Fibroblast of the conjunctiva (primary cell): ENCODE measurements at regions not wholly inside any gene's neighbourhood (a gene's known extent, or its start where the extent isn't known, plus 50 kb on each side); places are given as distances from the start of the nearest gene placed in this dataset.
"Not testable (repeated sequence)": the region's sequence is repeated elsewhere in the genome, so short reads cannot be mapped to it uniquely, and the experiment has no call there.

Source experiments
- DNase-seq: peaks from one replicate; pipeline ENCODE4 v3.0.0-alpha.2; 2010; ENCODE audit warnings: low read depth

- DNase-seq = peak; percentile 17
Measured at GRCh38 chr3:145704020-145704419, 457.0 kb downstream of the PLOD2 start.

- DNase-seq = not testable (repeated sequence)
Measured at GRCh38 chr3:145709779-145710178, 451.2 kb downstream of the PLOD2 start.

- peak; percentile 79 for DNase-seq
Measured at GRCh38 chr3:145716519-145716918, 444.5 kb downstream of the PLOD2 start.

- DNase-seq = no peak
Measured at GRCh38 chr3:145719114-145719513, 441.9 kb downstream of the PLOD2 start.

- no peak for DNase-seq
Measured at GRCh38 chr3:145721273-145721805, 439.6 kb downstream of the PLOD2 start.

GRCh38 chr3:145721815-145722214, 439.2 kb downstream of the PLOD2 start:
- no peak for DNase-seq

- no peak for DNase-seq
Measured at GRCh38 chr3:145727476-145727875, 433.5 kb downstream of the PLOD2 start.

GRCh38 chr3:145735631-145736030, 425.4 kb downstream of the PLOD2 start:
- DNase-seq = no peak

GRCh38 chr3:145737952-145738351, 423.0 kb downstream of the PLOD2 start:
- DNase-seq = no peak

- no peak for DNase-seq
Measured at GRCh38 chr3:145739926-145740325, 421.1 kb downstream of the PLOD2 start.

GRCh38 chr3:145750657-145751056, 410.3 kb downstream of the PLOD2 start:
- no peak for DNase-seq

- no peak for DNase-seq
Measured at GRCh38 chr3:145752576-145752975, 408.4 kb downstream of the PLOD2 start.

- DNase-seq = no peak
Measured at GRCh38 chr3:145754605-145755289, 406.2 kb downstream of the PLOD2 start.

GRCh38 chr3:145760036-145760435, 400.9 kb downstream of the PLOD2 start:
- no peak for DNase-seq

GRCh38 chr3:145767909-145768308, 393.1 kb downstream of the PLOD2 start:
- DNase-seq = no peak

GRCh38 chr3:145776782-145777408, 384.1 kb downstream of the PLOD2 start:
- peak; percentile 72 for DNase-seq

GRCh38 chr3:145780301-145780700, 380.7 kb downstream of the PLOD2 start:
- DNase-seq = no peak

- no peak for DNase-seq
Measured at GRCh38 chr3:145785668-145786067, 375.3 kb downstream of the PLOD2 start.

GRCh38 chr3:145798007-145798406, 363.0 kb downstream of the PLOD2 start:
- no peak for DNase-seq

GRCh38 chr3:145798696-145799537, 362.1 kb downstream of the PLOD2 start:
- no peak for DNase-seq

GRCh38 chr3:145801696-145802095, 359.3 kb downstream of the PLOD2 start:
- DNase-seq = no peak

GRCh38 chr3:145807990-145808389, 353.0 kb downstream of the PLOD2 start:
- DNase-seq = peak; percentile 5

GRCh38 chr3:145812391-145812790, 348.6 kb downstream of the PLOD2 start:
- no peak for DNase-seq
